ENCODE measurements at regions not wholly inside any gene's neighbourhood (a gene's known extent, or its start where the extent isn't known, plus 50 kb on each side); places are given as distances from the start of the nearest gene placed in this dataset.

GRCh38 chr14:21780429-21781084, 106.9 kb upstream of the OR4E1 start:
- no peak for TF ChIP-seq CTCF (IDR thresholded peaks at IDR 0.05)
- TF ChIP-seq EZH2 (IDR thresholded peaks at IDR 0.05; ENCODE audit: borderline replicate concordance, insufficient read depth, low read depth, low read length, poor library complexity, severe bottlenecking), result no peak
